HG03565 (cell line): ENCODE measurements at regions not wholly inside any gene's neighbourhood (a gene's known extent, or its start where the extent isn't known, plus 50 kb on each side); places are given as distances from the start of the nearest gene placed in this dataset.

Experiments
- ATAC-seq: cut with Tn5 transposase; IDR thresholded peaks from one replicate; pipeline ENCODE4 v1.9.1; 2021; ENCODE audit warnings: mild to moderate bottlenecking, moderate library complexity; ENCODE audit not compliant: unreplicated experiment

- ATAC-seq, result no peak
Measured at GRCh38 chr3:99240700-99241099, 339.2 kb upstream of the DCBLD2 start.

- ATAC-seq, result no peak
Measured at GRCh38 chr3:99236576-99236975, 335.1 kb upstream of the DCBLD2 start.

- no peak for ATAC-seq
Measured at GRCh38 chr3:99232696-99233095, 331.2 kb upstream of the DCBLD2 start.

- ATAC-seq, result no peak
Measured at GRCh38 chr3:99218468-99218867, 317.0 kb upstream of the DCBLD2 start.

- ATAC-seq, result no peak
Measured at GRCh38 chr3:99212969-99213368, 311.5 kb upstream of the DCBLD2 start.

- no peak for ATAC-seq
Measured at GRCh38 chr3:99211309-99211708, 309.8 kb upstream of the DCBLD2 start.

- ATAC-seq, result no peak
Measured at GRCh38 chr3:99199021-99199420, 297.5 kb upstream of the DCBLD2 start.

GRCh38 chr3:99191186-99191585 lies 289.7 kb upstream of the DCBLD2 start:
- ATAC-seq, result no peak

- ATAC-seq, result no peak
Measured at GRCh38 chr3:99188936-99189335, 287.4 kb upstream of the DCBLD2 start.

- ATAC-seq, result no peak
Measured at GRCh38 chr3:99186016-99186415, 284.5 kb upstream of the DCBLD2 start.

- no peak for ATAC-seq
Measured at GRCh38 chr3:99176169-99176964, 274.9 kb upstream of the DCBLD2 start.

GRCh38 chr3:99175276-99175812 lies 273.8 kb upstream of the DCBLD2 start:
- no peak for ATAC-seq

- ATAC-seq, result no peak
Measured at GRCh38 chr3:99172736-99173657, 271.5 kb upstream of the DCBLD2 start.

- ATAC-seq, result no peak
Measured at GRCh38 chr3:99171800-99172199, 270.3 kb upstream of the DCBLD2 start.

GRCh38 chr3:99170867-99171517 lies 269.5 kb upstream of the DCBLD2 start:
- ATAC-seq, result no peak

GRCh38 chr3:99167071-99167470 lies 265.6 kb upstream of the DCBLD2 start:
- no peak for ATAC-seq

GRCh38 chr3:99163314-99163713 lies 261.8 kb upstream of the DCBLD2 start:
- ATAC-seq, result no peak

- ATAC-seq, result no peak
Measured at GRCh38 chr3:99159220-99159762, 257.8 kb upstream of the DCBLD2 start.

- ATAC-seq, result no peak
Measured at GRCh38 chr3:99145031-99145430, 243.5 kb upstream of the DCBLD2 start.

- ATAC-seq, result no peak
Measured at GRCh38 chr3:99143493-99143892, 242.0 kb upstream of the DCBLD2 start.

GRCh38 chr3:99134986-99135385 lies 233.5 kb upstream of the DCBLD2 start:
- ATAC-seq, result no peak
